Stomach smooth muscle (tissue), 2 donors: ENCODE measurements at regions not wholly inside any gene's neighbourhood (a gene's known extent, or its start where the extent isn't known, plus 50 kb on each side); places are given as distances from the start of the nearest gene placed in this dataset.

Experiments used
- H3K27ac ChIP-seq: one replicate; pipeline ENCODE4 v1.7.0; 2013; ENCODE audit warnings: mild to moderate bottlenecking, low read length, inconsistent platforms
- H3K27me3 ChIP-seq, 2 donors: one replicate each; pipeline ENCODE4 v1.7.0; 2013; ENCODE audit warnings: low read length in 2 of 2; ENCODE audit not compliant: insufficient read depth in 2 of 2, control insufficient read depth in 1 of 2
- H3K36me3 ChIP-seq, 2 donors: one replicate each; pipeline ENCODE4 v1.7.0; 2013; ENCODE audit warnings: low read length in 2 of 2; ENCODE audit not compliant: control insufficient read depth in 2 of 2, insufficient read depth in 2 of 2
- H3K4me1 ChIP-seq: one replicate; pipeline ENCODE4 v1.7.0; 2013; ENCODE audit warnings: low read length; ENCODE audit not compliant: control insufficient read depth, insufficient read depth
- H3K4me3 ChIP-seq, 2 donors: one replicate each; pipeline ENCODE4 v1.7.0; 2013; ENCODE audit warnings: low read length in 2 of 2
- H3K9ac ChIP-seq, 2 donors: one replicate each; pipeline ENCODE4 v1.7.0; 2013; ENCODE audit warnings: low read length in 2 of 2, mild to moderate bottlenecking in 1 of 2
- H3K9me3 ChIP-seq, 2 donors: one replicate each; pipeline ENCODE4 v1.7.0; 2013; ENCODE audit warnings: low read length in 2 of 2; ENCODE audit not compliant: control insufficient read depth in 2 of 2
- donor health status: healthy.
- donor health status: Pancreatic carcinoma.

DNA sequence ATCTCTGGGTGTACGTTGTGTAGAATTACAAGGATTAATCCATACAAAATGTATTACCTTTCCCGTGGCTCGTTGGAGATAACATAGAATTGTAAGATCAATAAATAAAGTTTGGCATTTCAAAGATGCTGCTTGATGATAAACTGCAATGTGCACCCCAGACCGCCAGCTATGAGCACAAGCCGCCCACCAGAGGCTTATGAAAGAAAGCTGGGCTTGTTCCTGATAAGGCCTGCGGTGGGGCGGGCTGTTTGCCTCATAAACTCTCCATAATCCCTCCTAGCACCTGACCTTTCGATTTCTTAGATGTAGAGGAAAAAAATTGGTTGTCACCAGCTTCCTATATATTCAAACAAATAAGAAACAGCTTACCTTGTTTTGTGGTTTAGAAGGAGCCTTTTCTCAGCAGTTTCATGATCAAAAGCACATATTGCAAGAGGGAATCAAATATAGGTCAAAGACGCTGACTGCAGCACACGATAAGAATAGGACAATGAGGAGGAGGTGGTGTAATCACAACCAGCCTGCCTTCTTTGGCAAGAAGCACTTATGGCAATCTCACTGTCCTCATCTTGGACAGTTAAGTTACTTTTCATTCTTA lies 293.6 kb downstream of the RMST start:
- H3K4me1 ChIP-seq = peaks cover 5% of the 10 kb centered on the region
- H3K27ac ChIP-seq = no peak overlapping the region
- H3K9me3 ChIP-seq = no peaks in the 10 kb centered on the region
- no peaks in the 10 kb centered on the region for H3K36me3 ChIP-seq
- no peak overlapping the region for H3K9ac ChIP-seq
- no peak overlapping the region for H3K4me3 ChIP-seq
- no peaks in the 10 kb centered on the region for H3K27me3 ChIP-seq

DNA sequence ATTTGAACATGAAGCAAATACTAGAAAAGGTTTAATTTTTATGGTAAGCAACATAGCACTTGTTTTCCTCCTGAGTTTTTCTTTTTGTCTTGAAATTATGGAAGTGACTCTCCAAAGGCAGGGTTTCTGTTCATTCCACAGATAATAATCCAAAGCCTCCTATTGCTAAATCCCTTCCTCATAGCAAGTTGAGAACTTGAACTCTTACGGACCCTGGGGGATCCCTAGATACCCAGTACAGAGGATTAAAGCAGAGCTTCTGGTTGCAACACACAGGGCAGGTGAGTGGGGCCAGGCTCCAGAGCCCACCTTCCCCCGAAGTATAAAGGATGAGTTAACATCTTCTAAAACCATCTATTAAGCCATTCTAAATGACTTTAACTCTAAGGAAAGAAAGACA lies 294.1 kb downstream of the RMST start:
- no peak overlapping the region for H3K9ac ChIP-seq

DNA sequence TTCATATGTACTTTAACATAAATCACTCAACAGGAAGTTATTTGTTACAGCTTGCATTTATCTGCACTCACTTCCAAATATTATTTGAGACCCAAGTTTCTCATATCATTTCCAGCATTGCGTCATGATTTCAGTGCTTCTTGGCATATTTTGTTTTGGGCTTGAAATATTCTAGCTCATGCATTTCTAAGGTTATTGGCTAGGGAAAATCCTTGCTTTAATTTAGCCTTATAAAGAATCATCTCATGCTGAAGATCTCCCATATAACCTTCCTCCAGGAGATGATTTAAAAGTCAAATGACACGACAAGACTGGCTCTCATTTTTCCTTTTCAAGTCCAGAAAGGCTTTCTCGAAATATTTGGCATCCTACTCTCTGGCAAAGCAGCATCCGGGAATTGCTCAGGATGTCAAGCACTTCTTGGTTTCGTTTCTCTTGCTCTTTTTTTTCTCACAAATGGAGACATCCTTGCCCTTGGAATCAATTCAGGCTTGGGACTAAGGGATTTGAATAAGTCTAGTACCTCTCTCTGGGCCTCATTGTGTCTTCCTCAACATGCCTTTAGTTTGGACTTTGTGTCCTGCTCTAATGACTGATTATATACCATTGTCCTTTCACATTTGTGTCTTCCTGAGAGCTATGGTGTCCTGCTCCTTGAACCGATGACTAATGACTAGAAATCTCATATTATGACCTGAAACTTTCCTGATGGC lies 295.0 kb downstream of the RMST start:
- H3K9me3 ChIP-seq = peaks cover 0 to 3% of the 10 kb centered on the region in 2 donors
- no peak overlapping the region for H3K27ac ChIP-seq
- peaks cover 5% of the 10 kb centered on the region for H3K4me1 ChIP-seq
- H3K27me3 ChIP-seq = no peaks in the 10 kb centered on the region
- peak overlapping the region in 1 of 2 donors; percentile 7 for H3K4me3 ChIP-seq
- H3K36me3 ChIP-seq = no peaks in the 10 kb centered on the region
- no peak overlapping the region for H3K9ac ChIP-seq

More for the DNA sequence above, 294.1 kb downstream of the RMST start:
- Histone ChIP-seq H3K4me1 (peaks cover 5% of the 10 kb centered on the region), H3K4me3 (no peak overlapping the region), H3K27ac (no peak overlapping the region), H3K36me3 (no peaks in the 10 kb centered on the region), H3K9me3 (no peaks in the 10 kb centered on the region), H3K27me3 (no peaks in the 10 kb centered on the region)

DNA sequence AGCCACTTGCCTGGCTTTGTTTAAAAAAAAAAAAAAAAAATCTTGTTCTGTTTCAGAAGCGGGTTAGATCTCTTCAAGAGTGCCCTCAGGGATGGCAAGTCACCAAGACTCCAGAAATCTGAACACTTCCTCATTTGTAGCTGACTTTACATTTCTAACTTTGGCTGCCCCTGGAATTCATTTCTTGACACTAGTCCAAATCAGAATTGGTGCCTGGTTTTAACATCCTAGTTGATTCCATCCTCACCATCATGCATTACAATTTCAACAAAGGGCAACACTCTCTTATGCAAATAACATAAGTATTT lies 295.5 kb downstream of the RMST start:
- peaks cover 0 to 3% of the 10 kb centered on the region in 2 donors for H3K9me3 ChIP-seq
- no peak overlapping the region for H3K4me3 ChIP-seq
- H3K27ac ChIP-seq = no peak overlapping the region
- H3K36me3 ChIP-seq = no peaks in the 10 kb centered on the region
- H3K9ac ChIP-seq = no peak overlapping the region
- no peaks in the 10 kb centered on the region for H3K27me3 ChIP-seq
- peaks cover 5% of the 10 kb centered on the region for H3K4me1 ChIP-seq

DNA sequence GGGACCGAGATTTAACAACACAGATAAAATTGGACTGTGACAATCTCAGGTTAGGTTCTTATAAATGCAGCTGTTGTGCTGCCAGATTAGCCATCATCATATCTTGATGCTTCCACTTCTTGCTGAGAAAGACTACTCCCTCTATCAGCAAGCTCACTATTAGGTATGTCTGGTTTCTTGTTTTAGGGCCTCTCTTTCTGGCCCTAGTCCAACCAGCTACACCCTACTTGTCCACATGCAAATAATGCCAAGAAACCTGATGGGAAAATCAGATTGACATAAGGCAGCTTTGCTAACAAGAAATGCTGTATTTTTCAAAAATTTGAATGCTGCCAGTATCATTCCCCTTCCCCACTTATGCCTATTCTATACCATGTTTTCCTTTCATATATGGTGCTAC lies 296.0 kb downstream of the RMST start:
- H3K36me3 ChIP-seq = no peaks in the 10 kb centered on the region
- no peak overlapping the region for H3K9ac ChIP-seq
- no peak overlapping the region for H3K4me3 ChIP-seq
- H3K4me1 ChIP-seq = peaks cover 5% of the 10 kb centered on the region
- no peak overlapping the region for H3K27ac ChIP-seq
- no peaks in the 10 kb centered on the region for H3K27me3 ChIP-seq
- H3K9me3 ChIP-seq = peaks cover 0 to 3% of the 10 kb centered on the region in 2 donors

DNA sequence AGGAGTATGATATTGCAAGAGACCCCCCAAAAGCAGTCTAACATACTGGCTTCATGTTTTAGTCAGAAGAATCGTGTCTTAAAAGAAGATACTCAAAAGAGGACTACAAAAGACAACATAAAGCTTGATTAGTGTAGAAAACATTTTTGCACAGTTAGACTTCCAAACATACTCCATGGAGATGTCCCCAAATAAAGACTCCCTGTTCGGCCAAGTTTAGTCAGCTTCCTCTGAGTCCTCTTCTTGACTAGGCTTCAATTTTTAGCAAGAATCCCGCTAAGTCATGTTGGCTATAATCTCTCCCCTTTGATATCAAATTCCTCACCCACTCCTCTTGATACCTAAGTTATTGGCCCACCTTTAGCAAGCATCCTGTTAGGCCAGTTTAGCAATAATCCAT lies 298.0 kb downstream of the RMST start:
- Histone ChIP-seq H3K9me3 (peaks cover 0 to 3% of the 10 kb centered on the region in 2 donors), H3K9ac (no peak overlapping the region), H3K27me3 (no peaks in the 10 kb centered on the region), H3K4me3 (no peak overlapping the region), H3K4me1 (peaks cover 5% of the 10 kb centered on the region), H3K36me3 (no peaks in the 10 kb centered on the region), H3K27ac (no peak overlapping the region)

DNA sequence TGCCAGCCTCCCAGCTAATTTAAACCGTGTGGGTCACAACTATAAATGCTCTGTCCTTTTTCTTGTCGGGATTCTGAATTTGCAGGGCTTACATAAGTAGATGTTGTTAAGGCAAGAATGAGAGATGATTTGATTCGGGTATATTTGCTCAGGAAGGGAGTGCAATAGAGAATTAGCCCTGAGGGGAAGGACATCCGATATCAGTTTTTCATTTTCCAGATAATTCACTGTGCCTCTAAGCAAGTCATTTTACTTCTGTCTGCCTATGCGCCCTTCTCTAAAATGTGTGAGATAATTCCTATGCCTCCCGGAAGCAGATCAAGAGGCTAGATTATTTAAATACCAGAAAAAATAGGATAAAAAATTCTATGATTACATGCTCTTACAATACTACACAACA lies 300.5 kb downstream of the RMST start:
- Histone ChIP-seq H3K36me3 (no peaks in the 10 kb centered on the region), H3K4me3 (no peak overlapping the region), H3K27ac (no peak overlapping the region), H3K9ac (no peak overlapping the region), H3K9me3 (peaks cover 0 to 3% of the 10 kb centered on the region in 2 donors), H3K27me3 (no peaks in the 10 kb centered on the region), H3K4me1 (peaks cover 6% of the 10 kb centered on the region)

DNA sequence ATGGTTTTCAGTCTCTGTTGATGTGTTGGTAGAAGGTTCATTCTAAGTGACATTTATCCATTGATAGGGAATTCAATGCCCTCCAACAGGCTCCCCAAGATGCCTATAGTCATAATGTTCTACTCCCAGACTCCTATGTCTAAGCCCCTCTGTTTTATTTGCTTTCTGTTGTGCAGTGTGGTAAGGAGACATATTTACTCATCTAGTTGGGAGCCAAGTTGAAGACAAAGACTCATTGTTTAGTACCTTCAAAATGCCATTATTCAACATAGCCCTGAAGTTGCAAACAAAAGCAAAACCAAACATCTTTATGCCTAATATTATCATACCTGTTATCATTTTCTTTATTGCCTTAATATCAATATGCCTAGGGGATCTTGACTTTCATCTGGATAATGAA lies 302.1 kb downstream of the RMST start:
- H3K27ac ChIP-seq = no peak overlapping the region
- no peak overlapping the region for H3K4me3 ChIP-seq
- H3K9ac ChIP-seq = no peak overlapping the region
- peaks cover 4% of the 10 kb centered on the region for H3K4me1 ChIP-seq
- H3K27me3 ChIP-seq = no peaks in the 10 kb centered on the region
- no peaks in the 10 kb centered on the region for H3K36me3 ChIP-seq
- H3K9me3 ChIP-seq = peaks cover 0 to 3% of the 10 kb centered on the region in 2 donors

DNA sequence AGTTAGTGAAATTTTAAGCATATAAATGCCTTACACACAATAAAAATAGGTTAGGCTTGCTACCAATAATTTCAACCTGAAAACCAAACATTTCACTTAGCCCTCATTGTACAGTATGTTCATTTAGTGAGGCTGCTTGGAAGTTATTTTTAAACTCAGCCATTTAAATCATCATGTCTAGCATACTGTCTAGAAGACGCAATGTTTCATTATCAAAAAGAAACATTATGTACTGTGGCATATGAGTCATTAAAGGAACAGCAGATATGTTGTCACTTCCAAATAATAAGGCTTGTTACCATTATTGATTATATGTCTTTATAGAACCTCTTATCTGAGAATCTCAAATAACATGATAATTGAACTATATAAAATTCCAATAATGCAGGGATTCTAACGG lies 304.7 kb downstream of the RMST start:
- H3K27ac ChIP-seq = no peak overlapping the region
- peaks cover 4% of the 10 kb centered on the region for H3K4me1 ChIP-seq
- H3K27me3 ChIP-seq = no peaks in the 10 kb centered on the region
- H3K9ac ChIP-seq = no peak overlapping the region
- H3K36me3 ChIP-seq = no peaks in the 10 kb centered on the region
- no peaks in the 10 kb centered on the region for H3K9me3 ChIP-seq
- H3K4me3 ChIP-seq = no peak overlapping the region

DNA sequence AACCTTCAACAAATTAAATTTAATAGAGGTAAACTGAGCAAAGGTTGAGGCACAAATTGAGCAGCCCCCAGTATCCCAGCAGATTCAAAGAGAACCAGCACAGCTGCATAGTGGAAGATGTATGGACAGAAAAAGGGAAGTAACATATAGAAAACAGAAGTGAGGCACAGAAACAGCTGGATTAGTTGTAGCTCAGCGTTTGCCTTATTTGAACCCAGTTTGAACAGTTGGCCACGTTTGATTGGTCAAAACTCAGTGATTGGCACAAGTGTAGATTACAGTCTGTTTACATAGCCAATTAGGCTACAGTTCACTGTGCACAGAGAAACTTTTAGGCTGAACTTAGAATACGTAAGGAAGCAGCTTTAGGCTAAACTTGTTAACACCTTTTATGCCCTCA lies 315.5 kb downstream of the RMST start:
- peaks cover 3 to 6% of the 10 kb centered on the region in 2 donors for H3K9me3 ChIP-seq
- H3K9ac ChIP-seq = no peak overlapping the region
- H3K27ac ChIP-seq = no peak overlapping the region
- no peaks in the 10 kb centered on the region for H3K36me3 ChIP-seq
- no peaks in the 10 kb centered on the region for H3K27me3 ChIP-seq
- H3K4me1 ChIP-seq = no peaks in the 10 kb centered on the region
- H3K4me3 ChIP-seq = no peak overlapping the region

DNA sequence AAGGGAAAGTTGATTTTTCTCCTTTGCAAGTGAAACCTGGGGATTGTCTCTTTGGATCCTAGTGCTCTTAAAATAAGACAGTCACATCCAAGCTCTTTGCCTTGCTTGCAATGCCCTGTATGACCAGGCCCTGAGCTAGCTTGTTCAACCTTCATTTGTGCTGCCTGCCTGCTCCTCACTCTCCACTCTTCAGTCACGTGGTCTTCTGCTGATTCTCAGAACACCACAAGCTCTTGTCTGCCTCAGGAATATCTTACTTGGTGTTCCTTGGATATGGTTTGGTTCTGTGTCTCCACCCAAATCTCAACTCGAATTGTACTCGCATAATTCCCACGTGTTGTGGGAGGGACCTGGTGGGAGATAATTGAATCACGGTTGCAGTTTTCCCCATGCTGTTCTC lies 318.7 kb downstream of the RMST start:
- Histone ChIP-seq H3K4me3 (no peak overlapping the region), H3K4me1 (no peaks in the 10 kb centered on the region), H3K27ac (no peak overlapping the region), H3K36me3 (no peaks in the 10 kb centered on the region), H3K27me3 (no peaks in the 10 kb centered on the region), H3K9ac (no peak overlapping the region), H3K9me3 (no peaks in the 10 kb centered on the region)
